ENCODE measurements at regions not wholly inside any gene's neighbourhood (a gene's known extent, or its start where the extent isn't known, plus 50 kb on each side); places are given as distances from the start of the nearest gene placed in this dataset.
A peak's percentile ranks its signal among the peaks of the same experiment; 100 is the strongest.

DNA sequence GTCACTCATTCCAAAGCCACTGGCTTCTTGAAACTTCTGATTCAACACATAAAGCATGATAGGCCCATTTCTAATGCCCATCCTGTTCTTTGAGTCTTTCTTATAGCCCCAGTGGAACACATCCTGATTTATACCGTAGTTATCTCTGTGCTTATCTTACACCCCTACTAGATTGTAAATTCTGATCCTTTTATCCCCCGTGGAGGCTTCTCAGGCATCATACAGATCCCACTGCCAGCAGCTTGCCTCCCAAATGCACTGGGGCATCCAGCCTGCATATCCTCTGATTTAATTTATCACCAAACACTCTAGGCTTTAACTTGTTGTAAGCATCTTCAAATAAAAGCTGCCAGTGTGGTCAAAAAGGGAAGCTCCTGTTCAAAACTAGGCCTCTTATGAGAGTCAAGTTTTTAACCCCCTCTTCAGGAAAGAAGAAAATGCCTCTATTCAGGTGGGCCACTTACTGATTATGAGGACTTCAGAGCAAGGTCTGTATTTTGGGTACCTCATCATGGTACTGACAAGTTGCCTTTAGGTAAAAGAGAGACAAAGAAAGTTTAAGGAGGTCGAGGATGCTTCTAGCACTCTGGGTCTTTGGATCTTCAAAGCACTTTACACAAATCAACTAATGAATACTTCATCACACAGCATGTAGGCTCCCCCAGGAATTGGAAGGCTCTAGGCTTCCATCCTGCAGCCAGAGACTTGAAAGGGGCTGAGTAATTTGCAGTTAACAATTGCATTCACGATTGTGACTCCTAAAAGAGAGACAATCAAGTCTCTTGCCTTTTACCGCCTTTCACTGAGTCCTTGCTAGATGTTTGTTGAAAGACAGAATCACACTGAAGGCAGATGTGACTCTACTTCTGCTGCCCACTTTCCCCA lies 95.8 kb upstream of the LDB2 start:
- DNase-seq = no peak

- DNase-seq = no peak
Measured at GRCh38 chr4:16992566-16993225, 94.3 kb upstream of the LDB2 start.

DNA sequence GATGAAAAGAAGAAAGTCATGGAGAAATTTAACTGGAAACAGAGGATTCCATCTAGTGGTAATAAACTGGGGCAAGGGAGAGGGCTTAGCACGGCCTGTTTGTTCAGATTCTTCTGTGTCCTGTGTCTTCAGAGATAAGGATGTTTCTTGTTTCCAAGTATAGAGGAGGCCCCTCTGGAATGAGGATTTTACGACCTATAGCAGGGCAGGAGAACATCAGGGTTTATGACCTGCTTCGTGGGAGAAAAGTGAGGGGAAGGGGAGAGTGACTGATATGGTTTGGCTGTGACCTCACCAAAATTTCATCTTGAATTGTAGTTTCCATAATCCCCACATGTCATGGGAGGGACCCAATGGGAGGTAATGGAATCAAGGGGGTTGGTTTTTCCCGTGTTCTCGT lies 93.0 kb upstream of the LDB2 start:
- peak; percentile 7 for DNase-seq

DNA sequence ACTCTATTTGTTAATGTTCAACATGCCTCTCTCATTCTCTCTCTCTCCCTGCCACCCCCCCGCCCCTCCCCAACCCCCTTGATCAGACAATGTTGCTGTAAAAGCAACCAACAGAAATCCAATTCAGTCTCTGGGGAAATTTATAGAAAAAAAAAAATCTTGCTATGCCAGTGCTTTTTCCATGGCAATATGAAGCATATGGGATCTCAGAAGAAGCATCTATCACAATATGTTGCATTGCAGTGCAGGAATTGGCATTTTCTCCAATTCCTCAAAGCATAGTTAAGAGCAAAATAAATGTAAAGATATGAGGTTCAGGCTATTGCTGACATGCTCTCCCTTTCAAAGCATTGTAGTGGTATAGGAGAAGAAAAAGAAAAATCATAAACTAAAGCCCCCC lies 90.9 kb upstream of the LDB2 start:
- no peak for DNase-seq

GRCh38 chr4:16988814-16989213 lies 90.4 kb upstream of the LDB2 start:
- no peak for DNase-seq

- DNase-seq = no peak
Measured at GRCh38 chr4:16977081-16977480, 78.6 kb upstream of the LDB2 start.

DNA sequence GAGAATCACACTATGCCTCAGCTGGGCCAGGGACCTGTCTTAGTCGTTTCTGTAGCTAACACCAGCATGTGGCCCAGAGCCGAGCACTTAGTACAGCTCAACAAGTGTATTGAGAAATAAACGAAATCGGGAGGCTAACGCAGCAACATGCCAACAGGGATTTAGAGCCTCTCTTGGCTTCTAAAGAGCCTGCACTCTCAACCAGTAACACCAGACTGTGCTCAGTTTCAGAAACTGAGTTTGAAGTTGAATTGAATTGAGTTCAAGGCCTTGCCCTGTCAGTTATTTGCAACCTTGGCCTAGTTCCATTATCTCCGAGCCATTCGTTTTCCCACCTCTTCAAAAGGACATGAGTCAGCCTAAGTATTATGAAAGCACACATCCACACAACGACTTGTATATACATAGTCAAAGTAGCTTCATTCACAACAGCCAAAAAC lies 71.3 kb upstream of the LDB2 start:
- DNase-seq = no peak

GRCh38 chr4:16967722-16968121 lies 69.3 kb upstream of the LDB2 start:
- no peak for DNase-seq

GRCh38 chr4:16959305-16959704 lies 60.9 kb upstream of the LDB2 start:
- no peak for DNase-seq

GRCh38 chr4:16952896-16953630 lies 54.6 kb upstream of the LDB2 start:
- DNase-seq = peak; percentile 38

DNA sequence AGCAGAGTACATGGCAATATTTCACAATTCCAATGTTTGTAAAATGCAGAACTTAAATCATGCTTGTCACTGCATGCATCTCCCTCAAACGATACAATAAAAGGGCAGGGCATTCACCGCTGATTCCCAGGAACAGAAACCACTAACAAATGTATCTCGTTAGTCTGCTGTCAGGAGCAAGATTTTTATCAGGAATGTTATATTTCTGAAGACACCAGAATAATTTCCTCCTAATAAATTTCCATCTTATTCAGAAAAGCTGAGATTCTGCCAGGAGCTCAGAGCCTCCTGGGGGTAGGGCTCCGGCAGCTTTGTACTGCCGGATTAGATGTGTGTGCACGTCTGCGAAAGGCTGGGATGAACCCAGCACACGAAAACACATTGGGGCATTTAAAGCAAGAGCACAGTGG lies 54.0 kb upstream of the LDB2 start:
- peak; percentile 38 for DNase-seq
